ENCODE measurements at regions not wholly inside any gene's neighbourhood (a gene's known extent, or its start where the extent isn't known, plus 50 kb on each side); places are given as distances from the start of the nearest gene placed in this dataset.

GRCh38 chr7:18257711-18258110 lies 230.1 kb upstream of the PRPS1L1 start:
- TF ChIP-seq POLR2A (IDR thresholded peaks at IDR 0.05; ENCODE audit: low read depth, low read length) (no peak), POU2F2 (IDR thresholded peaks at IDR 0.05; ENCODE audit: low read depth, low read length) (no peak), SPI1 (IDR thresholded peaks at IDR 0.05; ENCODE audit: low read depth, low read length) (no peak), POLR2AphosphoS5 (IDR thresholded peaks at IDR 0.05; ENCODE audit: low read depth, low read length) (no peak), PAX5 (IDR thresholded peaks at IDR 0.05; ENCODE audit: insufficient read depth, low read length, severe bottlenecking) (no peak), TAF1 (IDR thresholded peaks at IDR 0.05; ENCODE audit: low read depth, low read length) (no peak)
- FAIRE-seq (no peak), DNase-seq (ENCODE audit: insufficient read length, low spot score) (no peak)

- TF ChIP-seq SPI1 (IDR thresholded peaks at IDR 0.05; ENCODE audit: low read depth, low read length), result no peak
- no peak for TF ChIP-seq PAX5 (IDR thresholded peaks at IDR 0.05; ENCODE audit: insufficient read depth, low read length, severe bottlenecking)
- TF ChIP-seq POLR2A (IDR thresholded peaks at IDR 0.05; ENCODE audit: low read depth, low read length), result no peak
- TF ChIP-seq POU2F2 (IDR thresholded peaks at IDR 0.05; ENCODE audit: low read depth, low read length), result no peak
- no peak for TF ChIP-seq POLR2AphosphoS5 (IDR thresholded peaks at IDR 0.05; ENCODE audit: low read depth, low read length)
- no peak for TF ChIP-seq TAF1 (IDR thresholded peaks at IDR 0.05; ENCODE audit: low read depth, low read length)
- DNase-seq (ENCODE audit: insufficient read length, low spot score), result no peak
- no peak for FAIRE-seq
Measured at GRCh38 chr7:18262058-18262457, 233.5 kb upstream of the HDAC9 start.

GRCh38 chr7:18265611-18266281 lies 229.8 kb upstream of the HDAC9 start:
- DNase-seq (ENCODE audit: insufficient read length, low spot score), result no peak
- FAIRE-seq, result no peak
- TF ChIP-seq POLR2A (IDR thresholded peaks at IDR 0.05; ENCODE audit: low read depth, low read length) (no peak), POLR2AphosphoS5 (IDR thresholded peaks at IDR 0.05; ENCODE audit: low read depth, low read length) (no peak), SPI1 (IDR thresholded peaks at IDR 0.05; ENCODE audit: low read depth, low read length) (no peak), POU2F2 (IDR thresholded peaks at IDR 0.05; ENCODE audit: low read depth, low read length) (no peak), PAX5 (IDR thresholded peaks at IDR 0.05; ENCODE audit: insufficient read depth, low read length, severe bottlenecking) (no peak), TAF1 (IDR thresholded peaks at IDR 0.05; ENCODE audit: low read depth, low read length) (no peak)

GRCh38 chr7:18268571-18268970 lies 227.0 kb upstream of the HDAC9 start:
- no peak for FAIRE-seq
- TF ChIP-seq PAX5 (IDR thresholded peaks at IDR 0.05; ENCODE audit: insufficient read depth, low read length, severe bottlenecking) (no peak), SPI1 (IDR thresholded peaks at IDR 0.05; ENCODE audit: low read depth, low read length) (no peak), TAF1 (IDR thresholded peaks at IDR 0.05; ENCODE audit: low read depth, low read length) (no peak), POLR2A (IDR thresholded peaks at IDR 0.05; ENCODE audit: low read depth, low read length) (no peak), POU2F2 (IDR thresholded peaks at IDR 0.05; ENCODE audit: low read depth, low read length) (no peak), POLR2AphosphoS5 (IDR thresholded peaks at IDR 0.05; ENCODE audit: low read depth, low read length) (no peak)
- no peak for DNase-seq (ENCODE audit: insufficient read length, low spot score)

- no peak for DNase-seq (ENCODE audit: insufficient read length, low spot score)
- no peak for FAIRE-seq
- no peak for TF ChIP-seq POLR2AphosphoS5 (IDR thresholded peaks at IDR 0.05; ENCODE audit: low read depth, low read length)
- no peak for TF ChIP-seq POLR2A (IDR thresholded peaks at IDR 0.05; ENCODE audit: low read depth, low read length)
- TF ChIP-seq TAF1 (IDR thresholded peaks at IDR 0.05; ENCODE audit: low read depth, low read length), result no peak
- TF ChIP-seq POU2F2 (IDR thresholded peaks at IDR 0.05; ENCODE audit: low read depth, low read length), result no peak
- TF ChIP-seq SPI1 (IDR thresholded peaks at IDR 0.05; ENCODE audit: low read depth, low read length), result no peak
- no peak for TF ChIP-seq PAX5 (IDR thresholded peaks at IDR 0.05; ENCODE audit: insufficient read depth, low read length, severe bottlenecking)
Measured at GRCh38 chr7:18276380-18276779, 219.2 kb upstream of the HDAC9 start.

GRCh38 chr7:18278316-18278715 lies 217.2 kb upstream of the HDAC9 start:
- DNase-seq (ENCODE audit: insufficient read length, low spot score) (no peak), FAIRE-seq (no peak)
- TF ChIP-seq TAF1 (IDR thresholded peaks at IDR 0.05; ENCODE audit: low read depth, low read length), result no peak
- TF ChIP-seq SPI1 (IDR thresholded peaks at IDR 0.05; ENCODE audit: low read depth, low read length), result no peak
- no peak for TF ChIP-seq POLR2AphosphoS5 (IDR thresholded peaks at IDR 0.05; ENCODE audit: low read depth, low read length)
- no peak for TF ChIP-seq POLR2A (IDR thresholded peaks at IDR 0.05; ENCODE audit: low read depth, low read length)
- TF ChIP-seq POU2F2 (IDR thresholded peaks at IDR 0.05; ENCODE audit: low read depth, low read length), result no peak
- no peak for TF ChIP-seq PAX5 (IDR thresholded peaks at IDR 0.05; ENCODE audit: insufficient read depth, low read length, severe bottlenecking)

GRCh38 chr7:18283045-18283444 lies 212.5 kb upstream of the HDAC9 start:
- TF ChIP-seq TAF1 (IDR thresholded peaks at IDR 0.05; ENCODE audit: low read depth, low read length) (no peak), SPI1 (IDR thresholded peaks at IDR 0.05; ENCODE audit: low read depth, low read length) (no peak), POLR2AphosphoS5 (IDR thresholded peaks at IDR 0.05; ENCODE audit: low read depth, low read length) (no peak), PAX5 (IDR thresholded peaks at IDR 0.05; ENCODE audit: insufficient read depth, low read length, severe bottlenecking) (no peak), POU2F2 (IDR thresholded peaks at IDR 0.05; ENCODE audit: low read depth, low read length) (no peak), POLR2A (IDR thresholded peaks at IDR 0.05; ENCODE audit: low read depth, low read length) (no peak)
- no peak for DNase-seq (ENCODE audit: insufficient read length, low spot score)
- no peak for FAIRE-seq

- DNase-seq (ENCODE audit: insufficient read length, low spot score) (no peak), FAIRE-seq (no peak)
- no peak for TF ChIP-seq POU2F2 (IDR thresholded peaks at IDR 0.05; ENCODE audit: low read depth, low read length)
- TF ChIP-seq SPI1 (IDR thresholded peaks at IDR 0.05; ENCODE audit: low read depth, low read length), result no peak
- TF ChIP-seq POLR2A (IDR thresholded peaks at IDR 0.05; ENCODE audit: low read depth, low read length), result no peak
- no peak for TF ChIP-seq POLR2AphosphoS5 (IDR thresholded peaks at IDR 0.05; ENCODE audit: low read depth, low read length)
- no peak for TF ChIP-seq PAX5 (IDR thresholded peaks at IDR 0.05; ENCODE audit: insufficient read depth, low read length, severe bottlenecking)
- TF ChIP-seq TAF1 (IDR thresholded peaks at IDR 0.05; ENCODE audit: low read depth, low read length), result no peak
Measured at GRCh38 chr7:18287482-18287881, 208.1 kb upstream of the HDAC9 start.

GRCh38 chr7:18288322-18289037 lies 207.1 kb upstream of the HDAC9 start:
- TF ChIP-seq PAX5 (IDR thresholded peaks at IDR 0.05; ENCODE audit: insufficient read depth, low read length, severe bottlenecking) (no peak), POLR2A (IDR thresholded peaks at IDR 0.05; ENCODE audit: low read depth, low read length) (no peak), POLR2AphosphoS5 (IDR thresholded peaks at IDR 0.05; ENCODE audit: low read depth, low read length) (no peak), SPI1 (IDR thresholded peaks at IDR 0.05; ENCODE audit: low read depth, low read length) (no peak), POU2F2 (IDR thresholded peaks at IDR 0.05; ENCODE audit: low read depth, low read length) (no peak), TAF1 (IDR thresholded peaks at IDR 0.05; ENCODE audit: low read depth, low read length) (no peak)
- FAIRE-seq (no peak), DNase-seq (ENCODE audit: insufficient read length, low spot score) (no peak)

Data from GM12891 (cell line).